WERI-Rb-1 (cell line): ENCODE measurements at regions not wholly inside any gene's neighbourhood (a gene's known extent, or its start where the extent isn't known, plus 50 kb on each side); places are given as distances from the start of the nearest gene placed in this dataset.

Source experiments
- DNase-seq: peaks from one replicate; pipeline ENCODE4 v3.0.0-alpha.2; 2020
- H3K27ac ChIP-seq: fragments of 250-450 bp; sonication (Bioruptor Pico); 2 replicates; pipeline ENCODE4 v1.5.1; 2020; ENCODE audit warnings: mild to moderate bottlenecking, moderate library complexity
- H3K27me3 ChIP-seq: fragments of 250-450 bp; sonication (Bioruptor Pico); 2 replicates; pipeline ENCODE4 v1.5.1; 2021; ENCODE audit warnings: mild to moderate bottlenecking, low read depth, moderate library complexity; ENCODE audit not compliant: insufficient read depth, severe bottlenecking
- H3K36me3 ChIP-seq: fragments of 250-450 bp; sonication (Bioruptor Pico); 2 replicates; pipeline ENCODE4 v1.5.1; 2020; ENCODE audit warnings: mild to moderate bottlenecking, moderate library complexity
- H3K4me3 ChIP-seq: 2 replicates; pipeline ENCODE4 v1.5.1; 2011; ENCODE audit warnings: low read depth, mild to moderate bottlenecking, control low read depth, low read length
- H3K9me3 ChIP-seq: fragments of 250-450 bp; sonication (Bioruptor Pico); 2 replicates; pipeline ENCODE4 v1.5.1; 2021; ENCODE audit warnings: mild to moderate bottlenecking, moderate library complexity; ENCODE audit not compliant: severe bottlenecking
- CTCF ChIP-seq: IDR thresholded peaks from 2 replicates; pipeline ENCODE4 v1.5.1; 2011; ENCODE audit warnings: low read depth, mild to moderate bottlenecking, control low read depth, inconsistent platforms, low read length

GRCh38 chr5:121581588-121581987 lies 270.1 kb upstream of the FTMT start:
- H3K36me3 ChIP-seq = no peaks in the 10 kb centered on the region
- no peak for TF ChIP-seq CTCF
- H3K9me3 ChIP-seq = no peaks in the 10 kb centered on the region
- H3K4me3 ChIP-seq = no peak overlapping the region
- DNase-seq = no peak
- no peaks in the 10 kb centered on the region for H3K27me3 ChIP-seq
- H3K27ac ChIP-seq = no peak overlapping the region

GRCh38 chr5:121596882-121597281 lies 254.8 kb upstream of the FTMT start:
- Histone ChIP-seq H3K9me3 (no peaks in the 10 kb centered on the region), H3K4me3 (no peak overlapping the region), H3K27ac (no peak overlapping the region), H3K27me3 (no peaks in the 10 kb centered on the region), H3K36me3 (no peaks in the 10 kb centered on the region)
- no peak for DNase-seq
- TF ChIP-seq CTCF = no peak

- Histone ChIP-seq H3K9me3 (no peaks in the 10 kb centered on the region), H3K27ac (no peak overlapping the region), H3K36me3 (no peaks in the 10 kb centered on the region), H3K4me3 (no peak overlapping the region), H3K27me3 (no peaks in the 10 kb centered on the region)
- TF ChIP-seq CTCF = no peak
- no peak for DNase-seq
These were observed 242.9 kb upstream of the FTMT start for GRCh38 chr5:121608826-121609225.

DNA sequence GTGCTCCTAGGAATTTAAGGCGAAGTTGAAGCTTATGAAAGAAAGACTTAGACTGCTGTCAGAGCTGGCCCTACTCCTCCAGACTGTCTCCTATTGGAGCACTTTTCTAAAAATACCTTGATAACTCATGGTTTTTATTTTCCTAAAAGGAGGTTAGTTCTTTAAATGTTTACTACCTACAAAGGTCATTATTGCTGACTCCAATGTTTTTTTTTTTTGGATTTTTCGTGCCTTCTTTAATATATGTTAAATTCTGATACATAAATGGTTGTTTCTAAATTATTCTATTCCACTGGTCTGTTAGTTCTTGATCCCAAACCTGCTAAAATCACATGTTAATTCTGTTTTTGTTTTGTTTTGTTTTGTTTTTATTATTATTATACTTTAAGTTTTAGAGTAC lies 227.6 kb upstream of the FTMT start:
- no peak overlapping the region for H3K4me3 ChIP-seq
- H3K9me3 ChIP-seq = no peaks in the 10 kb centered on the region
- no peak for TF ChIP-seq CTCF
- H3K27ac ChIP-seq = no peak overlapping the region
- no peaks in the 10 kb centered on the region for H3K27me3 ChIP-seq
- H3K36me3 ChIP-seq = no peaks in the 10 kb centered on the region
- DNase-seq = no peak

- no peaks in the 10 kb centered on the region for H3K27me3 ChIP-seq
These were observed 222.9 kb upstream of the FTMT start for GRCh38 chr5:121628783-121629182.

More at GRCh38 chr5:121628783-121629182, 222.9 kb upstream of the FTMT start:
- Histone ChIP-seq H3K4me3 (no peak overlapping the region), H3K36me3 (no peaks in the 10 kb centered on the region), H3K9me3 (no peaks in the 10 kb centered on the region), H3K27ac (no peak overlapping the region)
- TF ChIP-seq CTCF = no peak
- DNase-seq = no peak
